Sigmoid colon (tissue), 6 donors: ENCODE measurements at regions not wholly inside any gene's neighbourhood (a gene's known extent, or its start where the extent isn't known, plus 50 kb on each side); places are given as distances from the start of the nearest gene placed in this dataset.

Experiments
- DNase-seq: peaks from one replicate; pipeline ENCODE4 v3.0.0-alpha.2; 2019
- H3K27ac ChIP-seq, 4 donors: fragments of 200-600 bp; sonication (generic); one replicate each; pipeline ENCODE4 v1.5.1; 2016 to 2019; ENCODE audit warnings: mild to moderate bottlenecking in 1 of 4
- H3K27me3 ChIP-seq, 3 donors: fragments of 200-600 bp; sonication (generic); one replicate each; pipeline ENCODE4 v1.5.1; 2019; ENCODE audit warnings: mild to moderate bottlenecking in 1 of 3
- H3K36me3 ChIP-seq, 4 donors: fragments of 200-600 bp; sonication (generic); one replicate each; pipeline ENCODE4 v1.5.1; 2016 to 2019
- H3K4me1 ChIP-seq, 4 donors: fragments of 200-600 bp; sonication (generic); one replicate each; pipeline ENCODE4 v1.5.1; 2017 to 2019
- H3K4me3 ChIP-seq, 4 donors: fragments of 200-600 bp; sonication (generic); one replicate each; pipeline ENCODE4 v1.5.1; 2017 to 2019; ENCODE audit warnings: mild to moderate bottlenecking in 2 of 4, moderate library complexity in 1 of 4
- H3K9me3 ChIP-seq, 4 donors: fragments of 200-600 bp in 3 of 4; sonication (generic) in 3 of 4; one replicate each; pipeline versions ENCODE4 v1.5.1 to v1.6.1; 2013 to 2019
- CTCF ChIP-seq, 4 experiments: fragments of 450-650 bp in 3 of 4; fragments of 200-600 bp in 1 of 4; IDR thresholded peaks; one replicate each; pipeline ENCODE4 v1.5.1; 2016 to 2019; ENCODE audit warnings: antibody characterized with exemption in 4 of 4, mild to moderate bottlenecking in 3 of 4, moderate library complexity in 2 of 4
- EP300 ChIP-seq, 4 donors: sonication (generic); formaldehyde crosslinking; IDR thresholded peaks; one replicate each; pipeline ENCODE4 v1.6.1; 2017; ENCODE audit warnings: antibody characterized with exemption in 4 of 4
- POLR2A ChIP-seq, 2 donors: fragments of 450-650 bp; IDR thresholded peaks; one replicate each; pipeline ENCODE4 v1.6.1; 2016; ENCODE audit warnings: antibody characterized with exemption in 2 of 2, mild to moderate bottlenecking in 2 of 2, moderate library complexity in 2 of 2
- POLR2AphosphoS5 ChIP-seq, 4 donors: sonication (generic); formaldehyde crosslinking; IDR thresholded peaks; one replicate each; pipeline ENCODE4 v1.6.1; 2017; ENCODE audit warnings: antibody characterized with exemption in 4 of 4
- whole genome bisulfite sequencing, 2 donors: extraction: QIAGEN DNeasy Blood & Tissue Kit; methylation state at CpG; one replicate each; pipeline ENCODE4 v1.1.7; 2013; 5-methylcytosine and 5-hydroxymethylcytosine counted together
- intact Hi-C: fragments of 100-400 bp; cut with DNase I; formaldehyde crosslinking; loops from one replicate; pipeline ENCODE4 v1.15.1; 2023
- donor health status: healthy with polysubstance abuse.
- donor health status: healthy.

GRCh38 chr5:42032137-42032536 lies 107.1 kb downstream of the FBXO4 start:
- H3K9me3 ChIP-seq: no peaks in the 10 kb centered on the region
- no peaks in the 10 kb centered on the region for H3K36me3 ChIP-seq
- TF ChIP-seq POLR2AphosphoS5 (IDR thresholded peaks at IDR 0.05): no peak
- TF ChIP-seq CTCF (IDR thresholded peaks at IDR 0.05): no peak
- no peak for TF ChIP-seq EP300 (IDR thresholded peaks at IDR 0.05)
- TF ChIP-seq POLR2A (IDR thresholded peaks at IDR 0.05): no peak
- H3K27ac ChIP-seq: no peak overlapping the region
- no peak for DNase-seq
- no peaks in the 10 kb centered on the region for H3K4me1 ChIP-seq
- intact Hi-C loops: no loop called here
- WGBS, 2 donors: 17 to 55% methylated on average over 1 of the region's 1 CpG
- H3K4me3 ChIP-seq: no peak overlapping the region
- no peaks in the 10 kb centered on the region for H3K27me3 ChIP-seq

GRCh38 chr5:42035526-42035925 lies 110.4 kb downstream of the FBXO4 start:
- no peak overlapping the region for H3K27ac ChIP-seq
- TF ChIP-seq CTCF (IDR thresholded peaks at IDR 0.05): no peak
- TF ChIP-seq POLR2AphosphoS5 (IDR thresholded peaks at IDR 0.05): no peak
- no peak for TF ChIP-seq POLR2A (IDR thresholded peaks at IDR 0.05)
- no peak for TF ChIP-seq EP300 (IDR thresholded peaks at IDR 0.05)
- no peak overlapping the region for H3K4me3 ChIP-seq
- no peaks in the 10 kb centered on the region for H3K9me3 ChIP-seq
- H3K36me3 ChIP-seq: no peaks in the 10 kb centered on the region
- DNase-seq: no peak
- WGBS, 2 donors: 16 to 33% methylated on average over 1 of the region's 1 CpG
- no peaks in the 10 kb centered on the region for H3K27me3 ChIP-seq
- intact Hi-C loops: no loop called here
- H3K4me1 ChIP-seq: no peaks in the 10 kb centered on the region

- Histone ChIP-seq H3K27me3 (no peaks in the 10 kb centered on the region), H3K27ac (no peak overlapping the region), H3K36me3 (no peaks in the 10 kb centered on the region), H3K9me3 (no peaks in the 10 kb centered on the region), H3K4me1 (no peaks in the 10 kb centered on the region), H3K4me3 (no peak overlapping the region)
- TF ChIP-seq CTCF (IDR thresholded peaks at IDR 0.05) (no peak), POLR2A (IDR thresholded peaks at IDR 0.05) (no peak), POLR2AphosphoS5 (IDR thresholded peaks at IDR 0.05) (no peak), EP300 (IDR thresholded peaks at IDR 0.05) (no peak)
- DNase-seq: no peak
- WGBS, 2 donors: 7 to 51% methylated on average over 5 of the region's 5 CpGs
- intact Hi-C loops: no loop called here
These were observed 111.3 kb downstream of the FBXO4 start for GRCh38 chr5:42036379-42036778.

- no peaks in the 10 kb centered on the region for H3K4me1 ChIP-seq
- H3K9me3 ChIP-seq: no peaks in the 10 kb centered on the region
- DNase-seq: no peak
- intact Hi-C loops: no loop called here
- no peak overlapping the region for H3K4me3 ChIP-seq
- no peaks in the 10 kb centered on the region for H3K27me3 ChIP-seq
- no peak overlapping the region for H3K27ac ChIP-seq
- no peaks in the 10 kb centered on the region for H3K36me3 ChIP-seq
- 43 to 60% methylated on average over 3 of the region's 3 CpGs for WGBS, 2 donors
- no peak for TF ChIP-seq CTCF (IDR thresholded peaks at IDR 0.05)
- no peak for TF ChIP-seq POLR2AphosphoS5 (IDR thresholded peaks at IDR 0.05)
- no peak for TF ChIP-seq EP300 (IDR thresholded peaks at IDR 0.05)
- TF ChIP-seq POLR2A (IDR thresholded peaks at IDR 0.05): no peak
These were observed 112.4 kb downstream of the FBXO4 start for GRCh38 chr5:42037379-42037932.

- Histone ChIP-seq H3K4me3 (no peak overlapping the region), H3K4me1 (no peaks in the 10 kb centered on the region), H3K27me3 (no peaks in the 10 kb centered on the region), H3K9me3 (no peaks in the 10 kb centered on the region), H3K36me3 (no peaks in the 10 kb centered on the region), H3K27ac (no peak overlapping the region)
- DNase-seq: no peak
- intact Hi-C loops: no loop called here
- TF ChIP-seq POLR2AphosphoS5 (IDR thresholded peaks at IDR 0.05): no peak
- TF ChIP-seq POLR2A (IDR thresholded peaks at IDR 0.05): no peak
- TF ChIP-seq CTCF (IDR thresholded peaks at IDR 0.05): no peak
- no peak for TF ChIP-seq EP300 (IDR thresholded peaks at IDR 0.05)
- WGBS, 2 donors: 83 to 91% methylated on average over 2 of the region's 2 CpGs
These were observed 118.3 kb downstream of the FBXO4 start for GRCh38 chr5:42043400-42043799.
